ENCODE measurements at regions not wholly inside any gene's neighbourhood (a gene's known extent, or its start where the extent isn't known, plus 50 kb on each side); places are given as distances from the start of the nearest gene placed in this dataset.

DNA sequence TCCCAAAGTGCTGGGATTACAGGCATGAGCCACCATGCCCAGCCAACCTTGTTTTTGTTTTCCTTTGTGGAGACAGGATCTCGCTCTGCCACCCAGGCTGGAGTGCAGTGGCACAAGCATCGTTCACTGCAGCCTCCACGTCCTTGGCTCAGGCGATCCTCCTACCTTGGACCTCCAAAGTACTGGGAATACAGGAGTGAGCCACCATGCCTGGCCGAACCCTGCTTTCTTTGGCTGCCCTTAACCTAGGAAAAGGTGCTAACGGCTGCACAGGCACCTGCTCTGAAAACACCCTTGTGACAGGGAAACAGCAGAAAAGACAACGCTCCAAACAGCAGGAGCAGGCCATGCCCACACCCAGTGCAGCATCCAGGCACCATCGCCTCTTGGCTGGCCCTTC is 71.9 kb downstream of the OAT start:
- no peak for DNase-seq (ENCODE audit: low spot score)

- no peak for DNase-seq (ENCODE audit: low spot score)
Observed at GRCh38 chr10:124345521-124345920, 73.2 kb downstream of the OAT start.

- DNase-seq (ENCODE audit: low spot score): no peak
Observed at GRCh38 chr10:124344931-124345330, 73.8 kb downstream of the OAT start.

DNA sequence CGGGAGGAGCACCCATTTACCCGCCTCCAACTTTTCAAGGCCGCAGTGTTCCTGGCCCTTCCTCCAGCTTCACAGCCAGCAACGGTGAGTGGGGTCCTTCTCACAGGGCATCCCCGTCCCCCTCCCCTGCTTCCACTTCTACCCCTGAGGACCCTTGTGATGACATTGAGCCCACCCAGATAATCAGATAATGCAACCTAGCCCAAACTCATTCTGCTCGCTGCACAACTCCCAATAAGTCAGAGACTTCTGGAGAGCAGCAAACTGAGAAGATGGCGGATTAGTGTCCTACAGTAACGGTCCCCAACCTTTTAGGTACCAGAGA is 74.5 kb downstream of the OAT start:
- no peak for DNase-seq (ENCODE audit: low spot score)

- DNase-seq (ENCODE audit: low spot score): no peak
Observed at GRCh38 chr10:124343351-124344265, 75.1 kb downstream of the OAT start.

GRCh38 chr10:124342821-124343170 is 75.9 kb downstream of the OAT start:
- no peak for DNase-seq (ENCODE audit: low spot score)

- DNase-seq (ENCODE audit: low spot score): no peak
Observed at GRCh38 chr10:124342136-124342820, 76.4 kb downstream of the OAT start.

DNA sequence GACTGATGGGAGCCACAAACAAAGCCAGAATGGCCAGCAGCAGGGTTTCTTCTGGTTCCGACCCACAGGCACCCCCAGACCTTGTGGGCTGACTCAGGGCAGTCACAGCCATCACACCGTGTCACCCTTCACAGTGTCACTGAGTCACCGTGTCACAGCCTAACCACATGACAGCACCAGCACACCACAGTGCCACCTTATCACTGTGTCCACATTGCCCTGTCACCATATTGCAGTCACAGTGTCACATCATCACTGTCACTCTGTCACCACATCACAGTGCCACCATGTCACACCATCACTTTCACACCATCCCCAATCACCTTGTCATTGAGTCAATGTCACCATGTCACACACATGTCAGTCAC is 77.0 kb downstream of the OAT start:
- DNase-seq (ENCODE audit: low spot score): peak; percentile 23

DNA sequence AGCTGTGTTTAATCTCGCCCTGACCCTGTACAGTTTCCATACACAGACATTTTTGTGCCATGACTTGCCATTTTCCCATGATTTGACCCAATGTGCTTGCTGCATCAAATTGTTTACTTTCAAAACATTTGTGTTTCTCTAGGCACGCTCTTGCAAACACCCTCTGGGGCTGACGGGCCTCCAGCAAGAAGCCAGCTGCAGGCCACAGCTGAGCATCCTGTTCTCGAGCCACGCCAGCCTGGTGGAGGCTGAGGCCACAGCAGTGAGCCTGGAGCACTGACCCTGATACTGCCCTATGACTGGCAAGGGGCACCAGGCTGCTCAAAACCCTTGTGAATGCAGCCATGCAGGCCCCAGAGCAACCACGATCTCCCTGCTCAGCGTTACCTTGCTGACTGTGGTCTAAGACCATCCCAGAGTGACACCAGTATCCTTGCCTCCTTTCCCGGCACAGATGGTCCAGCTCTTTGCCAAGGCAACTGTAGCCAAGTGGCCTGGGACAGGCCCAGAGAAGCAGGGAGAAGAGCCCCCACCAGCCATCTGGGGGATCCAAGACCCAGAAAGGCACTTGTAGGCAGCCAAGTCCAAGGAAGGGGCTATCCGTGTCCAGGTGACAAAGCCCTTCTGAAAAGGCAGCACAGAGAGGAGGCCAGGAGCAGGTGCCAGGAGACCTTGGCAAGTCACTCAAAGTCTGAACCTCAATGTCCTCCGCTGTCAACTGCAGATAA is 78.5 kb downstream of the OAT start:
- DNase-seq (ENCODE audit: low spot score): no peak

- DNase-seq (ENCODE audit: low spot score): no peak
Observed at GRCh38 chr10:124339119-124340032, 79.3 kb downstream of the OAT start.

DNA sequence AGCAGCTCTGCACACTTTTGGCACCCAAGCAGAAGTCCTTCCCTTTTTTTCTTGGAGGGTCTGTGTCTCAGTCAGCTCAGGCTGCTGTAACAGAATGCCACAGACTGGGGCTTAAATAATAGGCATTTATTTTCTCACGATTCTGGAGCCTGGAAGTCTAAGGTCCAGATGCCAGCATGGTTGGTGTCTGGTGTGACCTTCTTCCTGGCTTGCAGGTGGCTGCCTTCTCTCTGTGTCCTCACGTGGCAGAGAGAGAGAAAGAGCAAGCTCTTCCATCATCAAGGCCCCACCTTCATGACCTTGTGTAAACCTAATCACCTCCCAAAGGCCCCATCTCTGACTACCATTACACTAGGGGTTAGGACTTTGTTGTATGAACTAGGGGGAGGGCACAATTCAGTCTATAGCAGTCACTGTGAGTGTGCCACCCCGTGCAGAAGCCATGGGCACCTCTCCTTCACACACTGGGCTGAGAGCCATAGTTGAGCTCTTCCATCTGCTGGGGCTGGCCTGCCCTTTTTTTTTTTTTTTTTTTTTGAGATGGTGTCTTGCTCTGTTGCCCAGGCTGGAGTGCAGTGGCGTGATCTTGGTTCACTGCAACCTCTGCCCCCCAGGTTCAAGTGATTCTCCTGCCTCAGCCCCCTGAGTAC is 80.3 kb downstream of the OAT start:
- no peak for DNase-seq (ENCODE audit: low spot score)

DNA sequence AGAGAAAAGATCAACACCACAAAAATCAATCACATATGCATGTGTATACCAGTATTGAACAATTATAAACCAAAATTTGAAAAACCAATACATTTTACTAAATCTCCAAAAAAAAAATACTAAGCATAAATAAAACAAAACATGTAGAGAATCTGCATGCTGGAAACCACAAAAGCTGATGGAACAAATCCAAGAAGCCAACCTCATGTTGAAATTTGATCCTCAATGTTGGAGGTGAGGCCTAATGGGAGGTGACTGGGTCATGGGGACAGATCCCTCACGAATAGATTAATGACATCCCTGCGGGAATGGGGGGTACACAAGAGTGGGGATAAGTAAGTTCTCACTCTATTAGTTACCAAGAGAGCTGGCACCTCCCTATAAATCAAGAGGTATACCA is 82.5 kb downstream of the OAT start:
- no peak for DNase-seq (ENCODE audit: low spot score)

DNA sequence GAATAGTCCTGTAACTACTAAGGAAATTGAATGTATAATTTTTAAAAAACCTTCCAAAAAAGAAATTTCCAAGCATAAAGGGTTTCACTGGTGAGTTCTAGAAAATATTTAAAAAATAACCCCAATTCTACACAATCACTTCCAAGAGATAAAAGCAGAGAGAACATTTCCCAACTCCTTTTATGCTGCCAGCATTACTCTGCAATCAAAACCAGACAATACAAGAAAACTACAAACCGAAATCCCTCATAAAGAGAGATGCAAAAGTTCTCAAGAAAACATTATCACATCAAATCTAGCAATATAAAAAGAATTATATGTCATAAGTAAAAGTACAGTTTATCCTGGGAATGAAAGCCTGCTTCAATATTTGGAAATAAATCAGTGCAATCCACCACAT is 84.8 kb downstream of the OAT start:
- no peak for DNase-seq (ENCODE audit: low spot score)

DNA sequence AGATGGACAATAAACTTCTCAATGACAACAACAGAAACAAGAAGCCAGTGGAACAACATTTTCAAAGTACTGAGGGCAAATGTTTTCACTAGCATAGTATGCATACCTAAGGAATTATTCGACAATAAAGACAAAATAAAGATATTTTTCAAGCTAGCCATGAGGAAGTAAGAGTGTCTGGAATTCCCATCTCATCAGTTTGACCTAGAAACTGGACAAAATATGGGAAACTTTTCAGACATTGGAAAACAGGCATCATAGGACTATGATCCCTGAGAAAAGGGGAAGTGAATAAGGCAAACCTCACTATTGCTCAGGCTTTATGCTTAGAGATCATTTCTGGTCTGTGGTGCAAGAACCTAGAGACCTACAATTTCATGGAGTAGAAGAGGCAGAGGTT is 86.3 kb downstream of the OAT start:
- no peak for DNase-seq (ENCODE audit: low spot score)

GRCh38 chr10:124329941-124330340 is 88.8 kb downstream of the OAT start:
- DNase-seq (ENCODE audit: low spot score): no peak

DNA sequence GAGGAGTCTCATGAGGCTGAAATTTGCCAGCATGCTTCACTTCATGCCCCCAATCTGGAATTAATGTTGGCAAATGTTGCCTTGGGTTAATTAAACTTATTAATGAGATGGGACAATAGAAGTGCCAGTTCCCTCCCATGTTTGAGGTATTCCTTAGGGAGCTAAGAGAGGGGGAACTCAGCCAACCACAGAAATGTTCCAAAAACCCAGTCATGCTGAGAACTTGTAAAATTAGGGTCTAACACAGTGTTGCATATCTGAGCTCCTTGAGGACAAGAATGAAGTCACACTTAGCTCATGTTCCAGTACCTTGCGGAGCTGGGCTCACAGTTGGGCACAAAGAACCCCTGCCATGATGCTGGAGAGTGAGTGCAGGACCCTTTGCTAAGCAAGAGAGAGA is 89.4 kb downstream of the OAT start:
- DNase-seq (ENCODE audit: low spot score): no peak

DNA sequence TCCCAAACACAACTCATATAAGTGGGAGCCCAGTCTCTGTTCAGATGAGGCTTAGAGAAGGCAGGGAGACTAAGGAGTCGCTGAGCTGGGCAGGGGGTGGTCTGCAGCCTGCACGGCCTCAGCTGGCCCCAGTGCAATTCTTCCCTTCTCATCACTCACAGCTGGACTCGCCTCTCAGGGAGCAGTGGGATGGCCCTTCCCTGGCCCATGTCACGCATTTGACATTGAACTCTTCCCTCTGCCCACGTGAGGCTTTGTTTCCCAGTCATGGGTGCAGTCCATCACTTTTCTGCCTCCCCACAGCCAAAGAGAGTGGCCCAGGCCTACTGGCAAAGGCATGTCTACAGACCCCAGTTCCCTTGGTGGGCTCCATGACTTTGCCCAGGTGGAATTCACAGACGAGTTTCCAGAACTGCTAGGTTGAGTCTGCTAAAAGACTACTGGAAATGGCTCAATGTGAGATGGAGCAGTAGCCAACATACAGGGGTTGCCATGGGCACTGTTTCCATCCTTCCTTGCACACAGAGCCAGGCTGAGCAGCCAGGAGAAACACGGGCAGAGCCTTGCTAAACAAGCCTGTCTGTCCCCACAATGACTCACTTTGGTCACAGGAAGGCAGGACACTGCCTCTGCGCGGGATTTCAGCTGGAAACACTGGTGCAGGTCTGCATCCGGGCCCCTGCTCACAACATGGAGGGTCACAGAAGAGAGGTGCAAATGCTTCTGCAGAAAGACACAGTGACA is 90.1 kb downstream of the OAT start:
- DNase-seq (ENCODE audit: low spot score): no peak

DNA sequence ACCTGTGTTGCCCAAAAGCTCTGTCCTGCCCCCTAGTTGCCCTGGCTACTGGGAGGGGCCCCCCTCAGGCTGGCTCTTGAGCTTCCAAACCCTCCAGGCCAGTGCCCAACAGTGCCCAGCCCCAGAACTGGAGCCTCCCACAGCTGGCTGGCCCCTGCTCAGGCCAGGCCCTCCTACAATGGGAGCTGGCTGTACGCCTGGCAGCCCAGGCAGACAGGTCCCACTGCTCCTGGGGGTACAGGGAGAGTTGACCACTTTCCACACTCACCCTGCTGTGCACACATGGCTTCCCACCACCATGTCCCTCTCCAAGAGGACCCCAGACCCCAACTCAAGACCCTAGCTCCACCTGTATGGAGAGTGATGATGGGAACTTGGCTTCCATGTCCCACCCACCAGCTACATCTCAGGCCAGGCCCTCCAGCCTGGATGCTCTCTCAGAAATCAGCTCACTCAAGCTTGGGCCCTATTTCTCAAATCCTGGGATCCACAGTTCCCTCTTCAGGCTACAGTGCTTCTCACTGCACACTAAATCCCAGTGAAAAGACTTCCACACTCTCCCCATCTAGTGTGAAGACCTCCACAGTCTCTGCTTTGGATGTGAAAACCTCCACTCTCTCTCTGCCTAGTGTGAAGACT is 92.6 kb downstream of the OAT start:
- no peak for DNase-seq (ENCODE audit: low spot score)

- no peak for DNase-seq (ENCODE audit: low spot score)
Observed at GRCh38 chr10:124325633-124325914, 93.1 kb downstream of the OAT start.

DNA sequence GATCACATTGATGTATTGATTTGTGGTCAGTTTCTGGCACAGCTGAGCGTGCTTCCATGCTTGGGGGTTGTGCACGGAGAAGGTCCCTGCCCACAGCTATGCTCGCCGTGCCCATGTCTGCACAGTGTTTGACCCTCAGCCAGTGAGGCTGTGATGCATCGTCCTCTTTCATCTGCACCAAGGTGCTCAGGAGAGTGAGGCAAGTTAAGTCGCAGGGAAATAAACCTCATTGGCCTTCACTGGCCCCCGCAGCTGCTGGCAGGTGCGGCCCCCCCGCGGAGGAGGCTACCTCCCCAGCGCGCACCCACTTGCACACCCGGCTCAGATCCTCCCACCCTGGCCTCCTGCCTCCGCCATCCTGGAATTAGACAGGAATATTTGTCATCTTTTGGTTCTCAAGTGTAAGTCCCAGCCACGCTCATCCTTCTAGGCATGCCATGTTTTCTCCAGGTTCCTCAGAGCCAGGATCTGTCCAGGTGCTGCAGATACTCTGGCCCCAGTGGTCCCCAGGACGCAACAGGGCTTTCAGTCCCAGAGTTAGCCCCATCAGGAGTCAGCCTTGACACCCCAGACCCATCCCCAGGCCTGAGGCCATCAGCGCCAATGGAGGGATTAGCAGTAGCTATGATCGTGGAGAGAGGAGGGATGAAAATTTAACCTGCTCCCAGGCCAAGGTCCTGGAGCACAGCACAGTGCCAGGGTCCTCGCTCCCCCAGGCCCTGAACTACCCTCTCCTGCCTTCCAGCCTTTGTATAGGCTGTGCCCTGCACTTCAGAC is 93.7 kb downstream of the OAT start:
- DNase-seq (ENCODE audit: low spot score): no peak

Measured in hematopoietic multipotent progenitor cell treated with erythropoietin and hydrocortisone succinate and interleukin-3 and kit ligand, for 15 days (in vitro differentiated cells).